CD14-positive monocyte (primary cell): ENCODE measurements at regions not wholly inside any gene's neighbourhood (a gene's known extent, or its start where the extent isn't known, plus 50 kb on each side); places are given as distances from the start of the nearest gene placed in this dataset.

ENCODE experiments used
- DNase-seq, 3 donors: peaks; one replicate each; pipeline ENCODE4 v3.0.0-alpha.2; 2011 to 2022
- H2AFZ ChIP-seq: 2 replicates; pipeline ENCODE4 v1.6.0; 2012; ENCODE audit warnings: mild to moderate bottlenecking, low read depth, low read length, inconsistent platforms; ENCODE audit not compliant: insufficient read depth, poor library complexity, severe bottlenecking
- H3K27ac ChIP-seq, 2 donors: 1 replicate in 1 of 2; 2 replicates in 1 of 2; pipeline ENCODE4 v1.5.1; 2012 to 2013; ENCODE audit warnings: low read length in 2 of 2, control low read depth in 1 of 2, inconsistent platforms in 1 of 2, low read depth in 1 of 2, mild to moderate bottlenecking in 1 of 2
- H3K27me3 ChIP-seq, 2 donors: one replicate each; pipeline versions ENCODE4 v1.6.0 to v1.6.1; 2011 to 2013; ENCODE audit warnings: low read length in 2 of 2; ENCODE audit not compliant: control insufficient read depth in 2 of 2, insufficient read depth in 2 of 2
- H3K36me3 ChIP-seq, 2 donors: replicated peaks in 1 of 2; 1 replicate in 1 of 2; 2 replicates in 1 of 2; pipeline versions ENCODE4 v1.5.1 to v1.6.1; 2012 to 2013; ENCODE audit warnings: low read length in 2 of 2, control low read depth in 1 of 2, inconsistent platforms in 1 of 2, mild to moderate bottlenecking in 1 of 2; ENCODE audit not compliant: insufficient read depth in 2 of 2, control insufficient read depth in 1 of 2
- H3K4me1 ChIP-seq, 2 donors: 1 replicate in 1 of 2; 2 replicates in 1 of 2; pipeline versions ENCODE4 v1.5.1 to v1.6.1; 2012 to 2013; ENCODE audit warnings: low read length in 2 of 2, control low read depth in 1 of 2, inconsistent platforms in 1 of 2, mild to moderate bottlenecking in 1 of 2, moderate library complexity in 1 of 2; ENCODE audit not compliant: insufficient read depth in 2 of 2, control insufficient read depth in 1 of 2
- H3K4me2 ChIP-seq: replicated peaks from 2 replicates; pipeline ENCODE3; 2012; ENCODE audit warnings: low read length, moderate library complexity, mild to moderate bottlenecking; ENCODE audit not compliant: poor library complexity, severe bottlenecking; ENCODE audit errors: extremely low read depth
- H3K4me3 ChIP-seq, 3 experiments: fragments of 200-600 bp in 1 of 3; sonication (generic) in 1 of 3; replicated peaks in 1 of 3; 1 replicate in 2 of 3; 2 replicates in 1 of 3; pipeline ENCODE4 v1.5.1; 2011 to 2013; ENCODE audit warnings: low read length in 3 of 3, mild to moderate bottlenecking in 3 of 3, control low read depth in 2 of 3, low read depth in 2 of 3, inconsistent platforms in 1 of 3, moderate library complexity in 1 of 3
- H3K79me2 ChIP-seq: 2 replicates; pipeline ENCODE4 v1.6.0; 2012; ENCODE audit warnings: mild to moderate bottlenecking, control low read depth, inconsistent platforms, low read length, moderate library complexity; ENCODE audit not compliant: insufficient read depth
- H3K9ac ChIP-seq: 2 replicates; pipeline ENCODE4 v1.6.0; 2017; ENCODE audit warnings: low read length, mild to moderate bottlenecking; ENCODE audit not compliant: insufficient read depth, poor library complexity, severe bottlenecking
- H3K9me3 ChIP-seq, 2 donors: replicated peaks in 1 of 2; 1 replicate in 1 of 2; 2 replicates in 1 of 2; pipeline versions ENCODE4 v1.5.1 to v1.6.1; 2012 to 2013; ENCODE audit warnings: low read length in 2 of 2, control low read depth in 1 of 2; ENCODE audit not compliant: control insufficient read depth in 1 of 2, insufficient read depth in 1 of 2
- H4K20me1 ChIP-seq: 2 replicates; pipeline ENCODE4 v1.6.0; 2012; ENCODE audit warnings: mild to moderate bottlenecking, low read length, control low read depth, moderate library complexity; ENCODE audit not compliant: insufficient read depth
- H3K27ac Mint-ChIP-seq, 7 donors: one replicate each; pipeline ENCODE4 v1.8.0; 2020; ENCODE audit warnings: mild to moderate bottlenecking in 7 of 7, mixed read lengths in 7 of 7, moderate library complexity in 6 of 7, inconsistent platforms in 2 of 7
- H3K27me3 Mint-ChIP-seq, 3 donors: one replicate each; pipeline ENCODE4 v1.8.0; 2021 to 2022; ENCODE audit warnings: low read depth in 3 of 3, mild to moderate bottlenecking in 3 of 3, mixed read lengths in 3 of 3, moderate library complexity in 3 of 3, inconsistent platforms in 1 of 3
- H3K36me3 Mint-ChIP-seq, 2 donors: one replicate each; pipeline ENCODE4 v1.8.0; 2020; ENCODE audit warnings: mixed read lengths in 2 of 2, inconsistent platforms in 1 of 2, mild to moderate bottlenecking in 1 of 2
- H3K4me1 Mint-ChIP-seq: one replicate; pipeline ENCODE4 v1.8.0; 2020; ENCODE audit warnings: mild to moderate bottlenecking, mixed read lengths
- H3K4me3 Mint-ChIP-seq, 2 donors: one replicate each; pipeline ENCODE4 v1.8.0; 2020; ENCODE audit warnings: mild to moderate bottlenecking in 2 of 2, mixed read lengths in 2 of 2, moderate library complexity in 1 of 2
- H3K9me3 Mint-ChIP-seq, 7 donors: one replicate each; pipeline ENCODE4 v1.8.0; 2020 to 2022; ENCODE audit warnings: mixed read lengths in 7 of 7, mild to moderate bottlenecking in 6 of 7, moderate library complexity in 6 of 7, inconsistent platforms in 2 of 7
- CTCF ChIP-seq: fragments of 200-600 bp; IDR thresholded peaks from one replicate; pipeline ENCODE4 v1.8.0; 2022; ENCODE audit warnings: antibody characterized with exemption, mild to moderate bottlenecking
- WGBS: methylation state at CpG from one replicate; pipeline ENCODE4 v1.1.5; 2013; ENCODE audit warnings: missing lambda C conversion rate; ENCODE audit not compliant: insufficient coverage; 5-methylcytosine and 5-hydroxymethylcytosine counted together
- intact Hi-C, 2 donors: fragments of 100-400 bp; cut with micrococcal nuclease; formaldehyde crosslinking; loops; one replicate each; pipeline versions ENCODE4 v1.15.0 to v1.15.1; 2023

DNA sequence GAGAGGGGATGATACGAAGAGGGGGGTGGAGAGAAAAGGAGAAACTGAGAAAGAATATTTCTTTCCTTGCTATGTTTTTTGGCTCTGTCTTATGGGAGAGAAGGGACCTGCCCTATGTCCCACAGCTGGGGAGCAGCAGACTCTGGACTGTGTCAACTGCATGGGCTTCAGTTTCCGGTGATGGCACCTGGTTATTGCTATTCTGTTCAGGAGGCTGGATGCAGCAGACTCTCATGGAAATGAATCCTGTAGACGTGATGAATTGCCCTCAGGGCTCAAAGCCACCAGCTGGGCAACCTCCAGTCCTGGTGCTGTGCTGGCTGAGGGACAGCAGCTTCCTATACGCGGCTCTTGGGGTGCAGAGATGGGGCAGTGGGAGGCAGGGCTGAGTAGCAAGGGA lies 121.2 kb downstream of the HAPSTR1 start:
- Histone ChIP-seq H4K20me1 (no peaks in the 10 kb centered on the region), H3K4me3 (no peak overlapping the region), H3K9ac (no peak overlapping the region), H3K4me2 (no peak overlapping the region), H3K27ac (no peak overlapping the region), H3K79me2 (no peaks in the 10 kb centered on the region), H2AFZ (no peak overlapping the region), H3K27me3 (no peaks in the 10 kb centered on the region), H3K36me3 (no peaks in the 10 kb centered on the region), H3K9me3 (no peaks in the 10 kb centered on the region), H3K4me1 (no peaks in the 10 kb centered on the region)
- no peaks in the 10 kb centered on the region for H3K4me1 Mint-ChIP-seq
- intact Hi-C loops: no loop called here
- DNase-seq: no peak
- peak overlapping the region in 1 of 7 donors; percentile 10 for H3K27ac Mint-ChIP-seq
- peaks cover 5 to 9% (median 7%) of the 10 kb centered on the region in 3 donors for H3K27me3 Mint-ChIP-seq
- WGBS: 83% methylated on average over 5 of the region's 5 CpGs
- H3K4me3 Mint-ChIP-seq: no peak overlapping the region
- H3K9me3 Mint-ChIP-seq: peaks cover 0 to 3% (median 0%) of the 10 kb centered on the region in 7 donors
- no peaks in the 10 kb centered on the region for H3K36me3 Mint-ChIP-seq
- TF ChIP-seq CTCF: no peak

- Histone ChIP-seq H3K27ac (no peak overlapping the region), H3K4me1 (no peaks in the 10 kb centered on the region), H2AFZ (no peak overlapping the region), H3K9me3 (no peaks in the 10 kb centered on the region), H3K36me3 (no peaks in the 10 kb centered on the region), H4K20me1 (no peaks in the 10 kb centered on the region), H3K4me3 (no peak overlapping the region), H3K27me3 (no peaks in the 10 kb centered on the region), H3K79me2 (no peaks in the 10 kb centered on the region), H3K4me2 (no peak overlapping the region), H3K9ac (no peak overlapping the region)
- DNase-seq: no peak
- TF ChIP-seq CTCF: no peak
- Mint-ChIP-seq H3K27me3 (peaks cover 2 to 4% (median 4%) of the 10 kb centered on the region in 3 donors), H3K36me3 (no peaks in the 10 kb centered on the region), H3K4me3 (no peak overlapping the region), H3K27ac (no peak overlapping the region), H3K9me3 (peaks cover 0 to 3% (median 0%) of the 10 kb centered on the region in 7 donors), H3K4me1 (no peaks in the 10 kb centered on the region)
- WGBS: 38% methylated on average over 3 of the region's 6 CpGs
- intact Hi-C loops: no loop called here
Measured at GRCh38 chr16:9219813-9220212, 128.4 kb downstream of the HAPSTR1 start.
